ENCODE measurements at regions not wholly inside any gene's neighbourhood (a gene's known extent, or its start where the extent isn't known, plus 50 kb on each side); places are given as distances from the start of the nearest gene placed in this dataset.

GRCh38 chr6:97813889-97814567 is 531.0 kb upstream of the MMS22L start:
- Histone ChIP-seq H3K27me3 (ENCODE audit: control insufficient read depth in 1 of 2, insufficient read depth in 2 of 2, low read length in 1 of 2) (peaks cover 0 to 2% of the 10 kb centered on the region in 2 donors), H3K4me1 (ENCODE audit: control insufficient read depth in 1 of 2, insufficient read depth in 2 of 2, low read length in 2 of 2) (no peaks in the 10 kb centered on the region), H3K36me3 (ENCODE audit: control insufficient read depth in 1 of 2, insufficient read depth in 2 of 2, low read length in 1 of 2) (no peaks in the 10 kb centered on the region), H3K9me3 (ENCODE audit: control insufficient read depth, low read length) (no peaks in the 10 kb centered on the region), H3K4me3 (ENCODE audit: low read length in 2 of 2) (no peak overlapping the region), H3K27ac (ENCODE audit: low read depth in 1 of 2, low read length in 2 of 2) (no peak overlapping the region)
- ATAC-seq (ENCODE audit: low FRiP score) (no peak), DNase-seq (no peak)
- intact Hi-C loops (cut with DNase I): no loop called here
- WGBS, 2 donors: 80 to 81% methylated on average over 4 of the region's 4 CpGs

- ATAC-seq (ENCODE audit: low FRiP score) (no peak), DNase-seq (no peak)
- Histone ChIP-seq H3K4me3 (ENCODE audit: low read length in 2 of 2) (no peak overlapping the region), H3K27me3 (ENCODE audit: control insufficient read depth in 1 of 2, insufficient read depth in 2 of 2, low read length in 1 of 2) (peaks cover 0 to 2% of the 10 kb centered on the region in 2 donors), H3K36me3 (ENCODE audit: control insufficient read depth in 1 of 2, insufficient read depth in 2 of 2, low read length in 1 of 2) (no peaks in the 10 kb centered on the region), H3K27ac (ENCODE audit: low read depth in 1 of 2, low read length in 2 of 2) (no peak overlapping the region), H3K4me1 (ENCODE audit: control insufficient read depth in 1 of 2, insufficient read depth in 2 of 2, low read length in 2 of 2) (no peaks in the 10 kb centered on the region), H3K9me3 (ENCODE audit: control insufficient read depth, low read length) (no peaks in the 10 kb centered on the region)
- intact Hi-C loops (cut with DNase I): no loop called here
- 45 to 72% methylated on average over 2 of the region's 2 CpGs for WGBS, 2 donors
Measured at GRCh38 chr6:97815301-97815812, 532.3 kb upstream of the MMS22L start.

- Histone ChIP-seq H3K4me1 (ENCODE audit: control insufficient read depth in 1 of 2, insufficient read depth in 2 of 2, low read length in 2 of 2) (no peaks in the 10 kb centered on the region), H3K9me3 (ENCODE audit: control insufficient read depth, low read length) (no peaks in the 10 kb centered on the region), H3K27ac (ENCODE audit: low read depth in 1 of 2, low read length in 2 of 2) (no peak overlapping the region), H3K4me3 (ENCODE audit: low read length in 2 of 2) (no peak overlapping the region), H3K27me3 (ENCODE audit: control insufficient read depth in 1 of 2, insufficient read depth in 2 of 2, low read length in 1 of 2) (peaks cover 0 to 2% of the 10 kb centered on the region in 2 donors), H3K36me3 (ENCODE audit: control insufficient read depth in 1 of 2, insufficient read depth in 2 of 2, low read length in 1 of 2) (no peaks in the 10 kb centered on the region)
- no peak for ATAC-seq (ENCODE audit: low FRiP score)
- 51 to 52% methylated on average over 2 of the region's 2 CpGs for WGBS, 2 donors
- intact Hi-C loops (cut with DNase I): no loop called here
- DNase-seq: no peak
Measured at GRCh38 chr6:97816526-97816925, 533.5 kb upstream of the MMS22L start.

GRCh38 chr6:97819710-97820109 is 536.7 kb upstream of the MMS22L start:
- no peaks in the 10 kb centered on the region for H3K9me3 ChIP-seq (ENCODE audit: control insufficient read depth, low read length)
- H3K4me3 ChIP-seq (ENCODE audit: low read length in 2 of 2): no peak overlapping the region
- intact Hi-C loops (cut with DNase I): no loop called here
- 21 to 26% methylated on average over 3 of the region's 3 CpGs for WGBS, 2 donors
- no peaks in the 10 kb centered on the region for H3K4me1 ChIP-seq (ENCODE audit: control insufficient read depth in 1 of 2, insufficient read depth in 2 of 2, low read length in 2 of 2)
- H3K27ac ChIP-seq (ENCODE audit: low read depth in 1 of 2, low read length in 2 of 2): no peak overlapping the region
- ATAC-seq (ENCODE audit: low FRiP score): no peak
- no peaks in the 10 kb centered on the region for H3K36me3 ChIP-seq (ENCODE audit: control insufficient read depth in 1 of 2, insufficient read depth in 2 of 2, low read length in 1 of 2)
- no peak for DNase-seq
- H3K27me3 ChIP-seq (ENCODE audit: control insufficient read depth in 1 of 2, insufficient read depth in 2 of 2, low read length in 1 of 2): peaks cover 0 to 2% of the 10 kb centered on the region in 2 donors

GRCh38 chr6:97820400-97820799 is 537.4 kb upstream of the MMS22L start:
- Histone ChIP-seq H3K36me3 (ENCODE audit: control insufficient read depth in 1 of 2, insufficient read depth in 2 of 2, low read length in 1 of 2) (no peaks in the 10 kb centered on the region), H3K4me3 (ENCODE audit: low read length in 2 of 2) (no peak overlapping the region), H3K27me3 (ENCODE audit: control insufficient read depth in 1 of 2, insufficient read depth in 2 of 2, low read length in 1 of 2) (peaks cover 0 to 2% of the 10 kb centered on the region in 2 donors), H3K27ac (ENCODE audit: low read depth in 1 of 2, low read length in 2 of 2) (no peak overlapping the region), H3K4me1 (ENCODE audit: control insufficient read depth in 1 of 2, insufficient read depth in 2 of 2, low read length in 2 of 2) (no peaks in the 10 kb centered on the region), H3K9me3 (ENCODE audit: control insufficient read depth, low read length) (no peaks in the 10 kb centered on the region)
- intact Hi-C loops (cut with DNase I): no loop called here
- ATAC-seq (ENCODE audit: low FRiP score) (no peak), DNase-seq (no peak)
- WGBS, 2 donors: 38 to 54% methylated on average over 5 of the region's 5 CpGs

GRCh38 chr6:97822632-97823031 is 539.6 kb upstream of the MMS22L start:
- DNase-seq (no peak), ATAC-seq (ENCODE audit: low FRiP score) (no peak)
- Histone ChIP-seq H3K4me1 (ENCODE audit: control insufficient read depth in 1 of 2, insufficient read depth in 2 of 2, low read length in 2 of 2) (no peaks in the 10 kb centered on the region), H3K4me3 (ENCODE audit: low read length in 2 of 2) (no peak overlapping the region), H3K27me3 (ENCODE audit: control insufficient read depth in 1 of 2, insufficient read depth in 2 of 2, low read length in 1 of 2) (no peaks in the 10 kb centered on the region), H3K36me3 (ENCODE audit: control insufficient read depth in 1 of 2, insufficient read depth in 2 of 2, low read length in 1 of 2) (no peaks in the 10 kb centered on the region), H3K27ac (ENCODE audit: low read depth in 1 of 2, low read length in 2 of 2) (no peak overlapping the region), H3K9me3 (ENCODE audit: control insufficient read depth, low read length) (no peaks in the 10 kb centered on the region)
- WGBS, 2 donors: 50 to 62% methylated on average over 2 of the region's 2 CpGs
- intact Hi-C loops (cut with DNase I): no loop called here

- no peaks in the 10 kb centered on the region for H3K27me3 ChIP-seq (ENCODE audit: control insufficient read depth in 1 of 2, insufficient read depth in 2 of 2, low read length in 1 of 2)
- intact Hi-C loops (cut with DNase I): no loop called here
- no peaks in the 10 kb centered on the region for H3K36me3 ChIP-seq (ENCODE audit: control insufficient read depth in 1 of 2, insufficient read depth in 2 of 2, low read length in 1 of 2)
- DNase-seq (no peak), ATAC-seq (ENCODE audit: low FRiP score) (no peak)
- no peaks in the 10 kb centered on the region for H3K4me1 ChIP-seq (ENCODE audit: control insufficient read depth in 1 of 2, insufficient read depth in 2 of 2, low read length in 2 of 2)
- WGBS, 2 donors: 26 to 53% methylated on average over 3 of the region's 3 CpGs
- H3K27ac ChIP-seq (ENCODE audit: low read depth in 1 of 2, low read length in 2 of 2): no peak overlapping the region
- no peaks in the 10 kb centered on the region for H3K9me3 ChIP-seq (ENCODE audit: control insufficient read depth, low read length)
- no peak overlapping the region for H3K4me3 ChIP-seq (ENCODE audit: low read length in 2 of 2)
Measured at GRCh38 chr6:97841763-97842162, 558.7 kb upstream of the MMS22L start.

GRCh38 chr6:97842521-97842920 is 559.5 kb upstream of the MMS22L start:
- Histone ChIP-seq H3K27ac (ENCODE audit: low read depth in 1 of 2, low read length in 2 of 2) (no peak overlapping the region), H3K9me3 (ENCODE audit: control insufficient read depth, low read length) (no peaks in the 10 kb centered on the region), H3K27me3 (ENCODE audit: control insufficient read depth in 1 of 2, insufficient read depth in 2 of 2, low read length in 1 of 2) (no peaks in the 10 kb centered on the region), H3K4me3 (ENCODE audit: low read length in 2 of 2) (no peak overlapping the region), H3K4me1 (ENCODE audit: control insufficient read depth in 1 of 2, insufficient read depth in 2 of 2, low read length in 2 of 2) (no peaks in the 10 kb centered on the region), H3K36me3 (ENCODE audit: control insufficient read depth in 1 of 2, insufficient read depth in 2 of 2, low read length in 1 of 2) (no peaks in the 10 kb centered on the region)
- DNase-seq (no peak), ATAC-seq (ENCODE audit: low FRiP score) (no peak)
- WGBS, 2 donors: 85 to 87% methylated on average over 2 of the region's 2 CpGs
- intact Hi-C loops (cut with DNase I): no loop called here

- Histone ChIP-seq H3K4me1 (ENCODE audit: control insufficient read depth in 1 of 2, insufficient read depth in 2 of 2, low read length in 2 of 2) (no peaks in the 10 kb centered on the region), H3K4me3 (ENCODE audit: low read length in 2 of 2) (no peak overlapping the region), H3K36me3 (ENCODE audit: control insufficient read depth in 1 of 2, insufficient read depth in 2 of 2, low read length in 1 of 2) (no peaks in the 10 kb centered on the region), H3K27ac (ENCODE audit: low read depth in 1 of 2, low read length in 2 of 2) (no peak overlapping the region), H3K27me3 (ENCODE audit: control insufficient read depth in 1 of 2, insufficient read depth in 2 of 2, low read length in 1 of 2) (no peaks in the 10 kb centered on the region), H3K9me3 (ENCODE audit: control insufficient read depth, low read length) (no peaks in the 10 kb centered on the region)
- WGBS, 2 donors: 59 to 66% methylated on average over 2 of the region's 2 CpGs
- DNase-seq (no peak), ATAC-seq (ENCODE audit: low FRiP score) (no peak)
- intact Hi-C loops (cut with DNase I): no loop called here
Measured at GRCh38 chr6:97849390-97849789, 566.4 kb upstream of the MMS22L start.

All from aorta (tissue), 5 donors.